GM18505 (cell line): ENCODE measurements at regions not wholly inside any gene's neighbourhood (a gene's known extent, or its start where the extent isn't known, plus 50 kb on each side); places are given as distances from the start of the nearest gene placed in this dataset.
"Not testable (repeated sequence)": the region's sequence is repeated elsewhere in the genome, so short reads cannot be mapped to it uniquely, and the experiment has no call there.

Source experiments
- ATAC-seq: cut with Tn5 transposase; IDR thresholded peaks from one replicate; pipeline ENCODE4 v1.9.1; 2021; ENCODE audit not compliant: unreplicated experiment
- POLR2A ChIP-seq: IDR thresholded peaks from 4 replicates; pipeline ENCODE4 v1.6.1; 2011; ENCODE audit warnings: borderline replicate concordance; ENCODE audit not compliant: insufficient read depth, insufficient read length; ENCODE audit errors: extremely low read depth

GRCh38 chr2:107728586-107728985 lies 98.1 kb upstream of the RGPD4 start:
- ATAC-seq, result no peak
- TF ChIP-seq POLR2A, result no peak

GRCh38 chr2:107729440-107729839 lies 97.3 kb upstream of the RGPD4 start:
- no peak for TF ChIP-seq POLR2A
- ATAC-seq, result no peak

GRCh38 chr2:107730898-107731297 lies 95.8 kb upstream of the RGPD4 start:
- TF ChIP-seq POLR2A, result no peak
- ATAC-seq, result no peak

- no peak for ATAC-seq
- TF ChIP-seq POLR2A, result no peak
These were observed 95.3 kb upstream of the RGPD4 start for GRCh38 chr2:107731435-107731834.

GRCh38 chr2:107735201-107735600 lies 91.5 kb upstream of the RGPD4 start:
- ATAC-seq, result no peak
- no peak for TF ChIP-seq POLR2A

GRCh38 chr2:107737756-107738155 lies 88.9 kb upstream of the RGPD4 start:
- ATAC-seq, result no peak
- TF ChIP-seq POLR2A, result no peak

GRCh38 chr2:107738266-107738665 lies 88.4 kb upstream of the RGPD4 start:
- no peak for TF ChIP-seq POLR2A
- ATAC-seq, result no peak

- no peak for TF ChIP-seq POLR2A
- no peak for ATAC-seq
These were observed 86.4 kb upstream of the RGPD4 start for GRCh38 chr2:107740300-107740699.

GRCh38 chr2:107742460-107743027 lies 84.1 kb upstream of the RGPD4 start:
- no peak for ATAC-seq
- no peak for TF ChIP-seq POLR2A

- no peak for TF ChIP-seq POLR2A
- no peak for ATAC-seq
These were observed 83.4 kb upstream of the RGPD4 start for GRCh38 chr2:107743274-107743673.

- TF ChIP-seq POLR2A, result no peak
These were observed 81.6 kb upstream of the RGPD4 start for GRCh38 chr2:107745100-107745499.

GRCh38 chr2:107746552-107747198 lies 80.0 kb upstream of the RGPD4 start:
- ATAC-seq, result not testable (repeated sequence)

More at GRCh38 chr2:107745100-107745499, 81.6 kb upstream of the RGPD4 start:
- no peak for ATAC-seq

GRCh38 chr2:107747199-107747963 lies 79.3 kb upstream of the RGPD4 start:
- not testable (repeated sequence) for ATAC-seq

GRCh38 chr2:107747964-107748583 lies 78.6 kb upstream of the RGPD4 start:
- no peak for TF ChIP-seq POLR2A
- ATAC-seq, result no peak
